ENCODE measurements at regions not wholly inside any gene's neighbourhood (a gene's known extent, or its start where the extent isn't known, plus 50 kb on each side); places are given as distances from the start of the nearest gene placed in this dataset.
"Not testable (repeated sequence)": the region's sequence is repeated elsewhere in the genome, so short reads cannot be mapped to it uniquely, and the experiment has no call there.

DNA sequence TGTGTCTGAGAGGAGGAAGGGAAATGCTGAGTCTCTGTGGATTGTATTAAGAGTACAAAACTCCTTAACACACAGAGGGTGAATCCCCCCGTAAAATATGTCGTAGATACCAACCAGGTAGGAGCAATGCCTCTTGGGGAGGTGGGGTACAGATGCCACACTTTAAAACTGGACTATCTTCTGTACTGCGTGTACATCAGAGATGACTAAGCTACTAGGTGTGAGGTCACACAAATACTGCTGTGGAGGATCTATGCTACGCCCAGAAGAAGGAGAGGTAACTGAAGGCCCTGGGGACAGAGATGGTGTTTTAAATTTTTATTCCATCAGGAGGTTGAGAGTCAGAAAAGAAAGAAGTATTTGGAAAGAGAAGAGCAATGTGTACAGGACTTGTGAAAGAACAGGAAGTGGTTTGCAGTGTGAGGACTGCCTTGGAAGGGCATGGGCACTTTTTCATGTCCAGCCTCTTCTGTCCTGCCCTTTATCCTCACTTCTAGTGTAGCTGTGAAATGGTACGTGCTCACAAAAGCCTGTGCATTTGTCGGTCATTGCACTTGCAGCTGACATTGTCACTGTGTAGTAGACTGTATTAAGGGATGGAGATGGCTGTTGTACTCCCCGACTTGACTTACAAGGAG lies 287.8 kb upstream of the CHRM3 start:
- no peak for DNase-seq

DNA sequence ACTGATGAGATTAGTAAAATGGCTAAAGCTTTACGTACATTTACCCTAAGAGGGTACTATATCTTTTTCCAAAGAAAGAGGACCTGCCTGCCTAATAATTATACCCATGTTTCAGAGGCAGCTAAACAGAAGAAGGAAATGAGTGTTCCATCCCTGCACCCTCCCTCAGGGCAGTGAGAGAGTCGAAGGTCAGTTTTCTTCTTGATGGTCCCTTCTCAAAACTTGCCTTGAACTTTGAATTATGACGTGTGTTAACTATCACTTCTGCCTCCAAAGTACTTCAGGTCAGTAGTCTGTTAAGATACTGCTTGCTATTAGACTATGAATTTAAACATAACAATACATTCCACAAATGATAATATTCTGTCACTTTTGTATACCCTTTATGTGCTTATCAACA lies 294.8 kb upstream of the CHRM3 start:
- no peak for DNase-seq

DNA sequence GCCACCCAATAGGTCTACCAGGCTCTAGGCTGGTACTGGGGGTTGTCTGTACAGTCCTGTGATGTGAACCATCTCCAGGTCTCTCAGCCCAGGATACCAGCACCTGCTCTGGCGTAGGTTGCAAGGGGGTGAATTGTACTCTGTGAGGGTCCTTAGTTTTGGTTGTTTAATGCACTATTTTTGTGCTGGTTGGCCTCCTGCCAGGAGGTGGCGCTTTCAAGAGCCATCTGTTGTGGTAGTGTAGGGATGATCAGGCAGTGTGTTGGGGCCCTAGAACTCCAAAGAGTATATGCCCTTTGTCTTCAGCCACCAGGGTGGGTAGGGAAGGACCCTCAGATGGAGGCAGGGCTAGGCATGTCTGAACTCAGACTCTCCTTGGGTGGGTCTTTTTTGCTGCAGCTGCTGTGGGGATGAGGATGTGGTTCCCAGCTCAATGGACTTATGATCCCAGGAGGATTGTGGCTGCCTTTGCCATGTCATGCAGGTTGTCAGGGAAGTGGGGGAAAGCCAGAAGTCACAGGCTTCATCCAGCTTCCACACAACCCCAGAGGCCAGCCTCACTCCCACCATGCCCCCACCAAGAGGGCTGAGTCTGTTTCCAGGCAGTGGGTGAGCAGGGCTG lies 301.8 kb upstream of the CHRM3 start:
- no peak for DNase-seq

DNA sequence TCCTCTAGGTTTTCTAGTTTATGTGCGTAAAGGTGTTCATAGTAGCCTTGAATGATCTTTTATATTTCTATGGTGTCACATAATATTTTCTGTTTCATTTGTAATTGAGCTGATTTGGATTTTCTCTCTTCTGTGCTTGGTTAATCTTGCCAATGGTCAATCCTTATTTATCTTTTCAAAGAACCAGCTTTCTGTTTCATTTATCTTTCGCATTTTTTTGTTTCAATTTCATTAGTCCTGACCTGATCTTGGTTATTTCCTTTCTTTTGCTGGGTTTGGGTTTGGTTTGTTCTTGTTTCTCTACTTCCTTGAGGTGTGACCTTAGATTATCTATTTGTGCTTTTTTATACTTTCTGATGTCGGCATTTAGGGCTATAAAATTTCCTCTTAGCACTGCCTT lies 304.4 kb upstream of the CHRM3 start:
- not testable (repeated sequence) for DNase-seq

DNA sequence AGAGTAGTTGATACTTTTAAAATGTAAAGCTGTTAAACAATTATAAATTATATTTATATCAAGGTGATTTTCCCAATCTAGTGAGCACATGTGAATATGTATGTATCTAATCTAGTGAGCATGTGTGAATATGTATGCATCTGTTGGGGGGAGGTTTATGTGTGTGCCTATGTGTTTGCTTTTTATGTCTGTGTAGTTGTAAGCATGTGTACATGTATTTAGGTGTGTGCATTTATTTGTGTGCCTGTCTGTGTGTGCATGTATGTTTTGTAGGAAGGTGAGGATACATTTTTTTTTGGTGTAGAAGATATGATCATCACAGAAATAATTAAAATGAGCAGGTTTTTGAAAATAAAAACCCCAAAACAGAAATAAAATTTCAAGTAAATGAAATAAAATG lies 318.9 kb upstream of the CHRM3 start:
- no peak for DNase-seq

- DNase-seq, result no peak
Observed at GRCh38 chr1:239067058-239067457, 319.3 kb upstream of the CHRM3 start.

DNA sequence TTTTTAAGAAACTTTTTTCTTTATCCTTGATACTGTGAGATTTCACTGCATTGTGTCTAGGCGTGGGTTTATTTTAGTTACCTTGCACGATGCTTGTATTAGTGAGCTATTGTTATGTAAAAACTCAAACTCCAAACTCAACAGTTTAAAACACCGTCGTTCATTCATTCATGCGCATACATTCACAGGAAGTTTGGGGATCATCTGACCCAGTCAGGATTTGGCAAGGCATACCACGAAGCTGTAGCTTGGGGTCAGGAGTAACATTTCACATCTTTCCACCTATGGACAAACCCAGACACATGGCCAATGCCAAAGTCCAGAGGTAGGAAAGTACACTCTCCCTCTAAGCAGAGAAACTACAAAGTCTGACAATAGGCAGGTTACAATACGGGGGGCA lies 324.6 kb upstream of the CHRM3 start:
- no peak for DNase-seq

DNA sequence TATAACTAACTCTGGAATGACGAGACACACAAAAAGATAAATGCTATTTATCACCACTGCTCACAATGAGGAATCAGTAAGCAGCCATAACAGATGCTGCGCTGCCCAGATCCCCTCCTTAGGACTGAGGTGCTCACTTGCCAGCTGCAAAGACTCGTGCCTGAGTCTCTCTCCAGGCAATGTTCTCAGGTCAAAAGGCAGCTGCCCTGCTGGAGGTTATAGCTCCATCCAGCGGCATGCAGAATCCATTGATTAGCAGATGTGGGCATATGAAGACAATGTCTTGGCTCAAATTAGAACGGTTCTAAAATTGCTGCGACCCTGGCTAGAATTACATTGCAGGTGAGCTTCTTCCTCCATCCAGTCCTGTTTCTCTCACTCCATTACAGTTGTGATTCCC lies 328.2 kb upstream of the CHRM3 start:
- no peak for DNase-seq

GRCh38 chr1:239056940-239057339 lies 329.4 kb upstream of the CHRM3 start:
- DNase-seq, result no peak

GRCh38 chr1:239053279-239053678 lies 333.1 kb upstream of the CHRM3 start:
- DNase-seq, result no peak

- no peak for DNase-seq
Observed at GRCh38 chr1:239049571-239049970, 336.8 kb upstream of the CHRM3 start.

- no peak for DNase-seq
Observed at GRCh38 chr1:239044829-239045228, 341.5 kb upstream of the CHRM3 start.

- DNase-seq, result no peak
Observed at GRCh38 chr1:239040523-239040922, 345.8 kb upstream of the CHRM3 start.

- DNase-seq, result no peak
Observed at GRCh38 chr1:239031310-239031709, 355.1 kb upstream of the CHRM3 start.

DNA sequence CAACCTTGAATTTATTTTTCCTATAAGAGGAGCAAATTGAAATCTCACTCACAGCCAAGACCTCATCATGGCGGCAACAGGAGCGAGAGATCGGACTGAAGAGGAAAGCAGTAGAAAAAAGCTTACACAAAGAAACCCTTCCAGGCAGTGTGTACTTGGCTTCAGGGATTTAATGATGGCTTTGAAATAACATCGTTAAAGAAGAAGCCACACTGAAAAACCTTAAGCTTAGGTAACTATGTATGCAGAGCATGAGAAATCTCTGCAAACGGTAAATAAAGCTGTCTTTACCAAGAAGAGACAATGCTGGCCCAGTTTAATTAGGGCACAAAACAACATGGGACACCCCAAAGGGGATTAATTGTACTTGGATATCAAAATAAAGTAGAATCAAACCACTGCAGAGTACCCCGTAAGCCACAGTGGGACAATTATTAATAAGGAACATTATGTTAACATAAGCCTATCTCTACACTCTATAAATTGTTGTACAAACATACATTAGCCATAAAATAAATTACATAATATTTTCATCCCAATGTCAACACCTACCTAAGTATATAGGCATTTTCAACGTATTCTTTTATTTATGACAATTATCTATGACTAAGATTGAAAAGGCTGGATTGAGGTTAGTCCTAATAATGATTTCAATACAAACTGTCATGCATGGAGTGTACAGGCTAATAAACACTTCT lies 360.2 kb upstream of the CHRM3 start:
- no peak for DNase-seq

- DNase-seq, result no peak
Observed at GRCh38 chr1:239025223-239025622, 361.1 kb upstream of the CHRM3 start.

- no peak for DNase-seq
Observed at GRCh38 chr1:239023732-239024360, 362.5 kb upstream of the CHRM3 start.

DNA sequence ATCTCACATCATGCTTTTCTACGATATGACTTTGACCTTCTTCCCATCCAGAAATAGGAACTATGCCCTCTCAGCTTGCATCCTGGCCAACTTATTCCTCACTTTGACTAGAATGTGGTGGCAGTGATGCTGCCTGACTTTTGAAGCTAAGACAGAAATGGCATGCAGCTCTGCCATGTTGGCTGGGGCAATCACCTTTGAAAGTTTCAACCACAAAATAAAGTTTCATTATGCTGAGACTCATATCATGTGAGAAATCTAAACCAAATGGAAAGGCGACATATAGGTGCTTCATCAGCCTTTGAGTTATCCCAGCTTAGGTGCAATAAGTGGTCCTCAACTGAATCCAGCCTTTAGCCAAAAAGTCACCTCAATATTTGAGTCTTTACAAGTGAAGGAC lies 370.0 kb upstream of the CHRM3 start:
- DNase-seq, result no peak

DNA sequence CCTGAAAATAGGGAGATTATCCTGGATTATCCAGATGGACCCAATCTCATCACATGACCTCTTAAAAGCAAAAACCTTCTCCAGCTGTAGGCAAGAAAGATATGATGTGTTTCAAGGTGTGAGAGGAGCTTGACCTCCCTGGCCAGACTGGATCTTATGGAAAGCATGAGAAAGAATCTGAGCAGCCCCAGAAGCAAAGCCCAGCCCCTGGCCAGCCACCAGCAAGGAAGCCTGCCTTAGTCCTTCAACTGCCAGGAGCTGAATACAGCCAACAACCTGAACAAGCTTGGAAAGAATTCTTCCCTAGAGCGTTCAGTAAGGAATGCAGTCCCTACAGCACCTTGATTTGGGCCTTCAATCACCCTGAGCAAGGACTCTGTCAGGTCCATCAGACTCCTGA lies 375.0 kb upstream of the CHRM3 start:
- DNase-seq, result no peak

DNA sequence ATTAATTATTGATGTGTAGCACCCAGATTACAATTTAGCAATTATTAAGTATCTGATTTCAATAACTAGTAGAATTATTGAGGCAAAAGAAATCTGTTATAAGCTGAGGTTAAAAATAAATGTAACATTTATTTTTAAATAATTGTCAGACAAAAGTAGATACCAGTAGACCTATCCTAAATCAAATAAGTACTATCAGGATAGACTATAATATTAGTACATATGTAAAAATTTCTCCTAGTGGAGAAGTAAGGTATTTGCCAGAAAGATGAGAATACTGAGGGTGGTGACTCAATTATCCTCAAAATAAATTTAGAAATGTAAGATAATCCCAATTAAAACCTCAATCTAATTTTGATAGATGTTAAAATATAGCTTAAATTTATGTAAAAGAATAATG lies 377.8 kb upstream of the CHRM3 start:
- no peak for DNase-seq

- DNase-seq, result no peak
Observed at GRCh38 chr1:239006276-239006675, 380.1 kb upstream of the CHRM3 start.

- DNase-seq, result no peak
Observed at GRCh38 chr1:238999944-239000343, 386.4 kb upstream of the CHRM3 start.

DNA sequence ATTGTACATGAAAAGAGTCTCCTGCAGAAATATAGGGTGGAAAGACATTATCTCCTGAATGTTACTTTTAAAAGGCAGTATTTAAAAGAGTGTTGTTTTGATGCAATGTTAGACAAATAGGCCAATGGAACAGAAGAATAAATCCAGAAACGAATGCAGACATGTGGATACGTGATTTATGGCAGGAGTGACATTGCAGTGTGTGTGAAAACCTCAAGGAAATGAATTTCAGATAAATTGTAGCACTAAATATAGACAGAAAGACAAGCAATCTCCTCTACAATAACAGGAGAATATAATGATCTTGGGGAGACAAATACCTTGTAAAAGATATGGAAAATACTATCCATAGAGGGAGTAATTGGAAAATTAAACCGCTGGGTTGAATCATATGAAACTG lies 387.8 kb upstream of the CHRM3 start:
- DNase-seq, result no peak

Data from amniotic stem cell (primary cell).